Astrocyte (in vitro differentiated cells and primary cell): ENCODE measurements at regions not wholly inside any gene's neighbourhood (a gene's known extent, or its start where the extent isn't known, plus 50 kb on each side); places are given as distances from the start of the nearest gene placed in this dataset.

Experiments used
- CTCF ChIP-seq: IDR thresholded peaks from 2 replicates; pipeline ENCODE4 v1.5.1; 2011; ENCODE audit warnings: low read depth, mild to moderate bottlenecking, inconsistent platforms, low read length, moderate library complexity; ENCODE audit not compliant: insufficient read depth
- EZH2 ChIP-seq: IDR thresholded peaks from 2 replicates; pipeline ENCODE4 v1.6.1; 2012; ENCODE audit warnings: mild to moderate bottlenecking, low read length, inconsistent platforms; ENCODE audit not compliant: insufficient read depth

- TF ChIP-seq CTCF, result no peak
- TF ChIP-seq EZH2, result no peak
These were observed 284.6 kb upstream of the RARB start for GRCh38 chr3:25143356-25144025.
